ENCODE measurements at regions not wholly inside any gene's neighbourhood (a gene's known extent, or its start where the extent isn't known, plus 50 kb on each side); places are given as distances from the start of the nearest gene placed in this dataset.

- DNase-seq (ENCODE audit: low read depth in 2 of 2): no peak
Observed at GRCh38 chr2:81247648-81248047, 943.1 kb upstream of the LRRTM1 start.

- no peak for DNase-seq (ENCODE audit: low read depth in 2 of 2)
Observed at GRCh38 chr2:81242501-81242900, 937.9 kb upstream of the LRRTM1 start.

- DNase-seq (ENCODE audit: low read depth in 2 of 2): no peak
Observed at GRCh38 chr2:81238462-81238861, 933.9 kb upstream of the LRRTM1 start.

- DNase-seq (ENCODE audit: low read depth in 2 of 2): no peak
Observed at GRCh38 chr2:81235601-81236000, 931.0 kb upstream of the LRRTM1 start.

- no peak for DNase-seq (ENCODE audit: low read depth in 2 of 2)
Observed at GRCh38 chr2:81234711-81235110, 930.2 kb upstream of the LRRTM1 start.

GRCh38 chr2:81225756-81226155 is 921.2 kb upstream of the LRRTM1 start:
- no peak for DNase-seq (ENCODE audit: low read depth in 2 of 2)

DNA sequence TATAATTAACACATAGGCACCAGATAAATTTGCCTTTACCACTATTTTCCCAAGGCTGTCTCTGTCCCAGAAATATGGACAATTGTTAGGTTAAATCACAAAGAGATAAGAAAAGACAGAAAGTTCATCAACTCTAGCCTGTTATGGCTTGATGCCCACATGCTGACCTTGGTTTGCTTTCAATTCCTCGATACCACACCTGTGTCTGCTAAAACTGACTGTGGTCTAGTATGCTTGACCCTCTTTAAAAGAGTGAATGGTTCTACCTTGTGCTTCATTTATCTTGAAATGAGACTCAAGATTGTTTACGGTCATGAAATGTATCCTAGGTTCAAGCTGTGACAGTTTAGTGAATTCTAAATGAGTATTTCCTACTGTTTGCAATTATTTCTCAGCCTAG is 909.0 kb upstream of the LRRTM1 start:
- DNase-seq (ENCODE audit: low read depth in 2 of 2): no peak

GRCh38 chr2:81206216-81206615 is 901.7 kb upstream of the LRRTM1 start:
- DNase-seq (ENCODE audit: low read depth in 2 of 2): no peak

GRCh38 chr2:81196933-81197628 is 892.5 kb upstream of the LRRTM1 start:
- DNase-seq (ENCODE audit: low read depth in 2 of 2): no peak

- no peak for DNase-seq (ENCODE audit: low read depth in 2 of 2)
Observed at GRCh38 chr2:81196383-81196851, 891.9 kb upstream of the LRRTM1 start.

- no peak for DNase-seq (ENCODE audit: low read depth in 2 of 2)
Observed at GRCh38 chr2:81195774-81196382, 891.3 kb upstream of the LRRTM1 start.

- DNase-seq (ENCODE audit: low read depth in 2 of 2): no peak
Observed at GRCh38 chr2:81195017-81195773, 890.6 kb upstream of the LRRTM1 start.

DNA sequence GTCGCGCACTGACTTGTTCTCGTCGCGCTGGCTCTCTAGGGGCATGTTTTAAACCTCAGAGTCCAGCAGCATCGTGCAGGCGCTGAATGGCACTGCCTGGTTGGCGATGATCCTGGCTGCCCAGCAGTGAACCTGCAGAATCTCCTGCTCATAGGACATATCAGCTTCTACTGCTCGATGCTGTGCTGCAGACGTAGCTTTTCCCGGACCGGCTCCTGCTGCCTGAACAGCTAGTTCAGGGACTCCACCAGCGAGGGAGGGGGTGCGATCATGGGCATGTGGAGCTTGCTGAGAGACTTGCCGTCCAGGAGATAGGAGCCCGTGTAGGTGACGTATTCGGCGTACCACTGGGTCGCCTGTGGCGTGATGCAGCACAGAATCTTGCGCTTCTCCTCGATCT is 890.0 kb upstream of the LRRTM1 start:
- no peak for DNase-seq (ENCODE audit: low read depth in 2 of 2)

GRCh38 chr2:81194176-81194575 is 889.6 kb upstream of the LRRTM1 start:
- no peak for DNase-seq (ENCODE audit: low read depth in 2 of 2)

GRCh38 chr2:81181845-81182244 is 877.3 kb upstream of the LRRTM1 start:
- no peak for DNase-seq (ENCODE audit: low read depth in 2 of 2)

DNA sequence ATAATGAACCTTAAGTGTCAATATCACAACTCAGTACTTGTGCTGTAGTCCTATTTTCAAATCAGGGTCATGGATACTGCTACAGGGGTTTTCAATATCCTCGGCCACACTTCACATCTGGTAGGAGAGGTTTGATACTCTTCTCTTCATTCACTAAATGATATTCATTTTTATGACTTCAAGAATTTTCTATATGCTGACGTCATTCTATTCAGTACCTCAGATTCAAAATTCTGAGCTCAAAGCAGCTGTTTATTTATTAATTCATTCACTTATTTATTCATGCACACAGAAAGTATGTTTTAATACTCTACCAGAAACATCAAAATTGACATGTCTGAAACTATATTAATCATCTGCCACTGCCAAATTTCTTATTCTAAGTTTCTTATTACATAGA is 866.9 kb upstream of the LRRTM1 start:
- DNase-seq (ENCODE audit: low read depth in 2 of 2): no peak

- no peak for DNase-seq (ENCODE audit: low read depth in 2 of 2)
Observed at GRCh38 chr2:81163583-81163982, 859.0 kb upstream of the LRRTM1 start.

DNA sequence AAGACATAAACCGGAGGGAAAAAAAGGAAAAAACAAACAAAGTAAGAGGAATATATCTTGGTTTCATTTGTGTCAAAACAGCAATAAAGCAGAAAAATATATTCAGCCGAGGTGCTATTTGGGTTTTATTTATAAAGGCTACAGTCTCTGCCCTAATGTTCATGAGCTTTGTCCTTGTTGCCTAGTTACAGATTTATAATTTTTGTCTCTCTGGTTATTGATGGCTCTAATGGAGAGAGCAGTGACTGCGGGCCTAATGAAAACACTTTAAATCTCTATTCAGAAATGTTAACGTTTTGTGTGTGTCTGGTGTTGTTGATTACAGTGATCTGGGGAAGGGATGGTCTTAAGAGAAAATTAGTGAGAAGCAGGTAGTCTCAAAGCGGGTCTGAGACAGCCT is 854.0 kb upstream of the LRRTM1 start:
- DNase-seq (ENCODE audit: low read depth in 2 of 2): no peak

GRCh38 chr2:81148323-81148722 is 843.8 kb upstream of the LRRTM1 start:
- DNase-seq (ENCODE audit: low read depth in 2 of 2): no peak

DNA sequence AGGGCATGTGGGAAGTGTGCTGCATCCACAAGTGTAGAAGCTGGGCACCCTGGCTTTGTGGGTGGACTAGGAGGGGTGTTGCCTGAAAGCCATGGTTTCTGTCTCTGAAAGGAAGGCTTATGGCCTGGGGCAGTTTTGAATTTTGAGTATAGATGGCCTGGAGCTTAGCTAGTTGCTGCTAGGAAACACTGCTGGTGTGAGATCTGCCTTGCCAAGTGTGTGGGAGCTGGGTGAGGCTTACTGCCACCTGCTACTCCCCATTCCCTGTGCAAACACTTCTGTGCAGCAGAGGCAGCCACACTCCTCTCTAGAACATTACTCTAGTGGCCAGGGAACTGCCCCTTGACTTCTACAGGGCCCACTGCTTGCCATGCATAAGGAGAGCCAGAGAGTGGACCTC is 831.7 kb upstream of the LRRTM1 start:
- DNase-seq (ENCODE audit: low read depth in 2 of 2): no peak

DNA sequence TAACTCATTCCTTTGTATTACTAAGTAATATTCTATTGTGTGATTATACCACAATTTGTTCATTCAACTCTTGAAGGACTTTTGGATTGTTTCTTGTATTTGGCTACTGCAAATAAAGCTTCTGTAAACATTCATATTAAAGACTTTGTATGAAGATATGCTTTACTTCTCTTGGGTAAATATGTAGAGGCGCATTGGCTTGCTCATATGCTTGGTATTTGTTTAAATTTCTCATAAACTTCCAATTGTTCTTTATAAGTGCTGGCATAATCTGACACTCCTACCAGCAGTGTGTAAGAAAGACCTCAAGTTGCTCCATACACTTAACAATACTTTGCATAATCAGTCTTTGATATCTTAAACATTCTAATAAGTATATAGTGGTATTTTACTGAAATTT is 792.8 kb upstream of the LRRTM1 start:
- no peak for DNase-seq (ENCODE audit: low read depth in 2 of 2)

GRCh38 chr2:81093031-81093430 is 788.5 kb upstream of the LRRTM1 start:
- no peak for DNase-seq (ENCODE audit: low read depth in 2 of 2)

GRCh38 chr2:81087646-81088045 is 783.1 kb upstream of the LRRTM1 start:
- no peak for DNase-seq (ENCODE audit: low read depth in 2 of 2)

Data from stimulated activated CD8-positive, alpha-beta memory T cell treated with anti-CD3 and anti-CD28 coated beads, Interleukin-2, amount 100 ng/mL, for 48 hours (primary cell).